ENCODE measurements at regions not wholly inside any gene's neighbourhood (a gene's known extent, or its start where the extent isn't known, plus 50 kb on each side); places are given as distances from the start of the nearest gene placed in this dataset.

- no peak for DNase-seq
Measured at GRCh38 chr5:91240175-91240574, 142.9 kb downstream of the ARRDC3 start.

GRCh38 chr5:91235271-91235694 is 147.8 kb downstream of the ARRDC3 start:
- no peak for DNase-seq

GRCh38 chr5:91232523-91232922 is 150.6 kb downstream of the ARRDC3 start:
- DNase-seq = no peak

- no peak for DNase-seq
Measured at GRCh38 chr5:91229031-91229727, 153.9 kb downstream of the ARRDC3 start.

- DNase-seq = no peak
Measured at GRCh38 chr5:91228188-91228587, 154.9 kb downstream of the ARRDC3 start.

- DNase-seq = peak; percentile 58
Measured at GRCh38 chr5:91225848-91226686, 157.1 kb downstream of the ARRDC3 start.

- DNase-seq = no peak
Measured at GRCh38 chr5:91224969-91225368, 158.1 kb downstream of the ARRDC3 start.

GRCh38 chr5:91224456-91224855 is 158.7 kb downstream of the ARRDC3 start:
- DNase-seq = no peak

GRCh38 chr5:91223886-91224285 is 159.2 kb downstream of the ARRDC3 start:
- no peak for DNase-seq

- no peak for DNase-seq
Measured at GRCh38 chr5:91222482-91222881, 160.6 kb downstream of the ARRDC3 start.

- no peak for DNase-seq
Measured at GRCh38 chr5:91221917-91222316, 161.2 kb downstream of the ARRDC3 start.

- DNase-seq = peak; percentile 7
Measured at GRCh38 chr5:91219803-91220371, 163.2 kb downstream of the ARRDC3 start.

GRCh38 chr5:91219091-91219802 is 163.9 kb downstream of the ARRDC3 start:
- DNase-seq = no peak

- no peak for DNase-seq
Measured at GRCh38 chr5:91217859-91218258, 165.3 kb downstream of the ARRDC3 start.

GRCh38 chr5:91214571-91214970 is 168.5 kb downstream of the ARRDC3 start:
- DNase-seq = no peak
